GM12892 (cell line): ENCODE measurements at regions not wholly inside any gene's neighbourhood (a gene's known extent, or its start where the extent isn't known, plus 50 kb on each side); places are given as distances from the start of the nearest gene placed in this dataset.

Experiments
- DNase-seq: peaks from one replicate; pipeline ENCODE4 v3.0.0; 2011; ENCODE audit not compliant: insufficient read length
- FAIRE-seq: peaks from 2 replicates; lab custom pipeline; 2011; peaks lifted over from hg19 to GRCh38; lab: Jason Lieb, UNC
- POLR2A ChIP-seq: IDR thresholded peaks from 2 replicates; pipeline ENCODE4 v1.6.1; 2011; ENCODE audit warnings: low read depth, low read length, control low read depth
- POLR2AphosphoS5 ChIP-seq: IDR thresholded peaks from 2 replicates; pipeline ENCODE4 v1.6.1; 2011; ENCODE audit warnings: low read depth, low read length, control low read depth
- TAF1 ChIP-seq: IDR thresholded peaks from 2 replicates; pipeline ENCODE4 v1.6.1; 2011; ENCODE audit warnings: low read depth, mild to moderate bottlenecking, control low read depth, low read length, borderline replicate concordance

DNA sequence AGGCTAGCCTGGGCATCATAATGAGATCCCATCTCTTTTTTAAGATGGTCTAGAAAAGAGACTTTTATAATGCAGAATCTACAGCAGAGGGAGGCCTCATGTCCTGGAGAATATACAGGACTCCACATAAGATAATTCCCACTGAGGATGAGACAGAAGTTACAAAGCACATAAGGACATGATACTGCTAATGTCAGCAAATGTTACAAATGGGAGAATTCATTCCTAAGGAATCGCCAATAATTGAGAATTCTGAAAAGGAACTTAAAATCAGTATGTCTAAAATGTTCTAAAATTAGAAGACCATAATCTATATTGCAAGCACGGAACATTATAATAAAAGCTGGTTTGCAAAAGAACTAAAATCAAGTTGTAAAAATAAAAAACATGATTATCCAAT lies 131.6 kb upstream of the PKDCC start:
- no peak for FAIRE-seq
- TF ChIP-seq POLR2AphosphoS5, result no peak
- no peak for TF ChIP-seq TAF1
- no peak for TF ChIP-seq POLR2A

GRCh38 chr2:41917587-41917986 lies 130.2 kb upstream of the PKDCC start:
- no peak for DNase-seq
- TF ChIP-seq TAF1 (no peak), POLR2AphosphoS5 (no peak), POLR2A (no peak)
- no peak for FAIRE-seq

More for the DNA sequence above, 131.6 kb upstream of the PKDCC start:
- no peak for DNase-seq

DNA sequence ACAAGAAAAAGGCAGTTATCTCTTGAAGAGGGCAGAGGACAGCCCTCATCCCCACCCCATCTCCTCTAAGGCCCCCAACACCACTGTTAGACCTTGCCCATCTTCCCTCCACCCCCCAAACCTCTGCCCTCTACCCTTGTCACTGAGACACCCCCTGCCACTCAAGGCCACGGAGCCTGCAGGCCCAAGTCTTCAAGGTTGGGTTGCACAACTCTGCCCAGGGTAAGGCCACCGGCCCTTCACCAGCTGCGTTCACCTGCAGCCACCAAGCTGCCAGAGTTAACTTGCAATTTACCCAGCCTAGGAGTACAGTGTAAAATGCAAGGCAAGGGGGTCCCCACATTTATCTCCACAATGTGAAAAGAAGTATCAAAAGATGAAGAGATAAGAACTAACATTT lies 128.7 kb upstream of the PKDCC start:
- no peak for FAIRE-seq
- TF ChIP-seq POLR2A (no peak), POLR2AphosphoS5 (no peak), TAF1 (no peak)
- DNase-seq, result no peak

GRCh38 chr2:41920181-41920580 lies 127.6 kb upstream of the PKDCC start:
- TF ChIP-seq POLR2AphosphoS5, result no peak
- DNase-seq (no peak), FAIRE-seq (no peak)

DNA sequence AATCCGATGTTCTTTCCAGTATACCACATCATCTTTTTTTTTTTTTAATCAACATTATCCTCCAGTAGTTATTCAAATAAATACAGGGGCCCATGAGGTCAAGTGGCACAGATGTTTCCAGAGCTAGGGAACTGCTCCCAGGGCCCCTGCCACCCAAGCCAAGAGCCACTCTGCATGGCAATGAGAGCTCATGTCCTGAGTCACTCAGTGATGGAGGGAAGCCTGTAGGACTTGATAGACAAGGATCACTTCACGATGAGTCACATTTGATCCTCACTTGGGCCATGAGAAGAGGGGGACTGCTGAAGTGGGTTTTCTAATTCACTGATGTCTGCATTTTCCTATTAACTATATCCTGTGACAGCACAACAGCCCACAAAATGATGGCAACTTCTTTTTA lies 127.0 kb upstream of the PKDCC start:
- FAIRE-seq (no peak), DNase-seq (no peak)
- TF ChIP-seq POLR2AphosphoS5, result no peak
- no peak for TF ChIP-seq POLR2A
- TF ChIP-seq TAF1, result no peak

GRCh38 chr2:41922177-41922576 lies 125.6 kb upstream of the PKDCC start:
- TF ChIP-seq POLR2AphosphoS5, result no peak
- no peak for TF ChIP-seq POLR2A
- TF ChIP-seq TAF1, result no peak
- FAIRE-seq (no peak), DNase-seq (no peak)

DNA sequence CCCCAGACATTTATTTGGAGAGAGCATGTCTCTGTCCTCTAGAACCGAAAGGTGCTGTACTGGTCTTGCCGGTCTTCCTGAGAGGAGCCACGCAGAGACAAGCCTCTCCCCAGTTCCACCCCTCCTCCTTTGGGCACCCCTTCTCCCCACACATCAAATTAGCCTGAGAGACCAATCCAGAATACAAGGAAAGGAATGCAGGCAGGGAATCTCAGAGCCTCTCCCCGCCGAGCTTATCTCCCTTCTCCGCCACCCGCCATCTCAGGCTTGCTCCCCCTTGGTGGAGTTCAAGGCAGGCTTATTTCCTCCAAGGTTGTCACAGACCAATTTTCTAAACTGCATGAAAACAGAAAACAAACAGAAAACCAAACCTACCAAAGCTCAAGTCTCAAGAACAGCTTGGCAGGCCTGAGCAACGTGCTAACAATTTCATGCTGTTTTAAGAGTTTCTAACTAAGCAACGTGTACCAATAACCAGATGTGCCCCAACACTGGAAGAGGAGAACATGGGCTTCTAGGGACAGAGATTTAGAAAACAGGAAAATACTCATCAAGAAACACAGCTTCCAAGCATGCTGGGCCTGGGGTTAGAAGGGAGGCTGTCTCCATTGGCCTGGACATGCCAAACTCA lies 124.5 kb upstream of the PKDCC start:
- TF ChIP-seq POLR2AphosphoS5 (no peak), POLR2A (no peak), TAF1 (no peak)
- DNase-seq (no peak), FAIRE-seq (no peak)

DNA sequence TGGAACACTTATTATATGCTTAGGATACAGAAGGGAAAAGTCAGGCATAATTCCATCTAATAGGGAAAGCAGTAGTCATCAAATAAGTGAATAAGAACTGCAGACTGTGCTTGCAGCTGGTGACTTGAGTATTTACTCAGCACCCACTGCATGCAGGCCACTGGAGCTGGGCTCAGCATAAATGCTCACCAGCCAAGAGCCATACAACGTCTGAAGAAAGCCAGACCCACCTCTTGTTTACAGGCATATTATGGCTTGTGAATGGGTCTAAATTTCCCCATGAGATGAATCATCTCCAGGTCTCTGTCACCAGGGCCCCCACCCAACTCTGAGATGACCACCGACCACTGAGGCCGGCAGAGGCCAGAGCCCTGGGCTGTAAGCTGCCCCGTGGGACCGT lies 123.8 kb upstream of the PKDCC start:
- DNase-seq (no peak), FAIRE-seq (no peak)
- TF ChIP-seq TAF1, result no peak
- TF ChIP-seq POLR2A, result no peak

DNA sequence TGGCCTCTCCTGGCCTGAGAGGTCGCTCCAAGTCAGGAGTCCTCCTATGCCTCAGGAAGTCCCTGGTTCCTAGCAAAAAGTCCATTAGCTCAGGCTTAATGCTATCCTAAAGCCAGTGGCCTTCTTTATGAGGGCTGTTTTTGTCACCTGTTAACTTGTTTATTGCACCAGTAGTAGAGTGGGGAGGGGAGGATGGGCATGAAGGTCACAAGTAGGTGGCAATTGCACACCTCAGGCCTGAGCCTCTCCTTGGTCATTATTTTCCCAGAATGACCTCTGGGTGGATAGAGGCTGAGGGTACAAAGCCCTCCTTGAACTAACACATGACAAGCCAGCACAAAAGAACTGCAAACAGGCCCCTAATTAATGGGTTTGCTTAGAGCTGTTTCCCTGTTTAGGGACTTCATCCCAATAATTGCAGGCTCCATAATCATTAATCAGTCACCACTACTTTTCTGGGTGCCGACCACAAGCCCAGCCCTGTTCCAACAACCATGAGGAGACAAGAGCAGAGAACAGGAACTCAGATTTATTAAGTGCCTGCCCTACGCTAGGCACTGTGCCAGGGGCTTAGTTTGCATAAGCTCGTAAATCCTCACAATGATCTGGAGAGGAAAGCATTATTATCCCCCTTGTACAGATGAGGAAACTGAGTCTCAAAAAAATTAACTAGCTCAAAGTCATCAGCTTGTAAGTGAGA lies 123.0 kb upstream of the PKDCC start:
- DNase-seq (no peak), FAIRE-seq (no peak)
- TF ChIP-seq POLR2A, result no peak
- no peak for TF ChIP-seq TAF1
- TF ChIP-seq POLR2AphosphoS5, result no peak

DNA sequence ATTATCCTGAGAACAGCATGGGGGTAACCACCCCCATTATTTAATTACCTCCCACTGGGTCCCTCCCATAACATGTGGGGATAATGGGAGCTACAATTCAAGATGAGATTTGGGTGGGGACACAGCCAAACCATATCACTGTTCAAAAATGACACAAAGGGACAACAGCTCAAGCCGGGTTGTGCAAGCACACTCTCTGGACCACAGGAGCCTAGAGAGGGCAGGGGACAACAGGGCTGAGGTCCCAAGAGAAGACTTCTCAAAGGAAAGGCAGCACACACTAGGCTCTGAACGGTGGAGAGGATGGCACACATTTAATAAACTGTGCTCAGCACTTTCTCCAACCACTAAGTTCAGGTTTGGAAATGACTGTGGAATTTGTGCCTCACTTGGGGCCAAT lies 122.1 kb upstream of the PKDCC start:
- no peak for FAIRE-seq
- no peak for TF ChIP-seq POLR2AphosphoS5
- no peak for TF ChIP-seq TAF1
- no peak for TF ChIP-seq POLR2A

DNA sequence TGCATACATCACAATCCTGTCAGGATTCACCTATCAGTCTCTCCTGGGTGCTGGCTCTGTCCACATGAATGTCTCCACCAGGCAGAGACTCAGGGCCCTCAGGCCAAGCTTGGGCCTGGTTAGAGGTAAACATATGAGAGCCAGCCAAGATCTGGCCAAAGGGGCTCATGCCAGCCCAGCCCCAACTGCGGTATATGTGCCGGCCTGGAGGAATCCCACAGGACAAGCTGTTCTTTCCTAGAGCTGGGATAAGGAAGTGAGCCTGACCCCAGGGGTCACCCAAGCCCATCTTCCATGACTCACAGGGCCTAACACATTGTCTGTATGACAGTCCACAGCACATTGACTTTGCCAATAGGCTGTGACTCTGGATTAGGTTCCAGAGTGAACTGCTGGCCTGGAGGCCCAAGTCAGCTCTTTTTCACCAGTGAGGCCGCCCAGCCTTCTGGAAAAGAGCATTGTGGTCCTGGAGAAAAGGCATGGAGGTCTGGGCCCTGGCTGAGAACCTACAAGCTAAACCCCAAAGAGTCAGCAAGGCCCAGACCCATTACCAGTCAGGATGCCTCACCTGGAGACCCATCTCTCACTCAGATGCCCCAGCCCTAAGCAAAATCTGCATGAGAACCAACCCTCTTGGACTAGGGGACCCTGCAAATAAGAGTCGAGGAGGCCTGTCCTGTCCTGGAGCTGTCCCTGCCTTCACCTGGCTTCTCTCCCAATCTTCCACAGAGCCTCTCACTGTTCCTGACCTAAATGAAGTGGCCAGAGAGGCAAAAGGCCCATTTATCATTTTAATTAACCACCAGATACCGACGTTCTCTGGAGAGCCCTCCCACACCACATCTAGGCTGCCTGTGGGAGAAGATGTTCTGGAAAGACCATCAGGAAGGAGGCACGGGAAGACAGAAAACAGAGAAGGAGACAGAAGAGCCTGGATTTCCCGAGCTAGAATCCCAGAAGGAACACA lies 120.9 kb upstream of the PKDCC start:
- TF ChIP-seq POLR2A, result no peak
- no peak for TF ChIP-seq TAF1
- TF ChIP-seq POLR2AphosphoS5, result no peak
- FAIRE-seq, result no peak
- DNase-seq, result no peak

More for the DNA sequence above, 122.1 kb upstream of the PKDCC start:
- DNase-seq, result no peak
